ENCODE measurements at regions not wholly inside any gene's neighbourhood (a gene's known extent, or its start where the extent isn't known, plus 50 kb on each side); places are given as distances from the start of the nearest gene placed in this dataset.

GRCh38 chr20:19078448-19079373, 133.7 kb upstream of the SLC24A3 start:
- DNase-seq (ENCODE audit: low spot score), result no peak
- Mint-ChIP-seq H3K36me3 (no peaks in the 10 kb centered on the region; the same call in 1 of the 2 replicates), H3K4me1 (peaks cover 19% of the 10 kb centered on the region), H3K9me3 (peaks cover 26% of the 10 kb centered on the region), H3K27me3 (ENCODE audit: low read depth) (no peaks in the 10 kb centered on the region; the same call in 1 of the 2 replicates), H3K4me3 (no peak overlapping the region), H3K27ac (no peak overlapping the region)
- ChIA-PET POLR2A (no interaction called here), CTCF (no interaction called here)
- no peak for ATAC-seq
- TF ChIP-seq ZBTB21 (CRISPR knock-in tag; IDR thresholded peaks at IDR 0.05; ENCODE audit: borderline replicate concordance) (no peak), HMGXB4 (CRISPR knock-in tag; IDR thresholded peaks at IDR 0.05) (no peak)

- ChIA-PET POLR2A (no interaction called here), CTCF (no interaction called here)
- no peak for TF ChIP-seq HMGXB4 (CRISPR knock-in tag; IDR thresholded peaks at IDR 0.05)
- TF ChIP-seq CTCF (IDR thresholded peaks at IDR 0.05), result no peak
- no peak for TF ChIP-seq TCF7 (CRISPR knock-in tag; IDR thresholded peaks at IDR 0.05; ENCODE audit: low read depth)
- TF ChIP-seq ZNF281 (CRISPR knock-in tag; IDR thresholded peaks at IDR 0.05), result no peak
- TF ChIP-seq SOX15 (CRISPR knock-in tag; IDR thresholded peaks at IDR 0.05), result no peak
- no peak for TF ChIP-seq ZNF232 (CRISPR knock-in tag; IDR thresholded peaks at IDR 0.05)
- TF ChIP-seq PREB (CRISPR knock-in tag; IDR thresholded peaks at IDR 0.05; ENCODE audit: borderline replicate concordance), result no peak
- no peak for TF ChIP-seq ELF4 (CRISPR knock-in tag; IDR thresholded peaks at IDR 0.05; ENCODE audit: low read depth)
- peaks cover 9% of the 10 kb centered on the region for H3K4me1 Mint-ChIP-seq
- no peaks in the 10 kb centered on the region; the same call in 1 of the 2 replicates for H3K36me3 Mint-ChIP-seq
- no peak overlapping the region for H3K4me3 Mint-ChIP-seq
- ATAC-seq (no peak), DNase-seq (ENCODE audit: low spot score) (no peak)
- H3K27me3 Mint-ChIP-seq (ENCODE audit: low read depth), result no peaks in the 10 kb centered on the region; the same call in 1 of the 2 replicates
- peaks cover 29% of the 10 kb centered on the region for H3K9me3 Mint-ChIP-seq
- H3K27ac Mint-ChIP-seq, result no peak overlapping the region
Observed at GRCh38 chr20:19079536-19080299, 132.7 kb upstream of the SLC24A3 start.

Measured in WTC11 (cell line).